ENCODE measurements at regions not wholly inside any gene's neighbourhood (a gene's known extent, or its start where the extent isn't known, plus 50 kb on each side); places are given as distances from the start of the nearest gene placed in this dataset.

DNA sequence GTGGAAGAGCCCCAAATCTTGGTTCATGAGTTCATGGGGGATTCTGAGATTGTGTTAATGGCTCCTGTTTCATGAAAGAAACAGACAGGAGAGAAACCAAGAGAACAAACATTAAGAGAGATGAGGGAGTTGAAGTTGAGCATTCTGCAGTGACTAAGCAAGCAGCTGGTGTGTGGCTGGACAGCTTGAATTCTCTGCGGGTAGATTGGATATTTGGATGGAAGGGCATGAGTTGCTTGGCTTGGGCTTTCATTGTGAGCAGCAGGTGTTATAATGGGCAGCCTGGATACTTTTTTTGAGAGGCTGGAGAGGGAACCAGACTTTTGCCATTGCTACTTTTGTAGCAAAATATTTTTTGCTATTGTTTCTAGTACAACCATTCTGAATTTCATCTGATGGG, 346.8 kb upstream of the SATB1 start:
- no peak for DNase-seq

GRCh38 chr3:18770800-18771199, 345.7 kb upstream of the SATB1 start:
- no peak for DNase-seq

GRCh38 chr3:18767756-18768303, 342.7 kb upstream of the SATB1 start:
- DNase-seq: no peak

GRCh38 chr3:18766974-18767373, 341.8 kb upstream of the SATB1 start:
- peak in 1 of 2 donors; percentile 22 for DNase-seq

DNA sequence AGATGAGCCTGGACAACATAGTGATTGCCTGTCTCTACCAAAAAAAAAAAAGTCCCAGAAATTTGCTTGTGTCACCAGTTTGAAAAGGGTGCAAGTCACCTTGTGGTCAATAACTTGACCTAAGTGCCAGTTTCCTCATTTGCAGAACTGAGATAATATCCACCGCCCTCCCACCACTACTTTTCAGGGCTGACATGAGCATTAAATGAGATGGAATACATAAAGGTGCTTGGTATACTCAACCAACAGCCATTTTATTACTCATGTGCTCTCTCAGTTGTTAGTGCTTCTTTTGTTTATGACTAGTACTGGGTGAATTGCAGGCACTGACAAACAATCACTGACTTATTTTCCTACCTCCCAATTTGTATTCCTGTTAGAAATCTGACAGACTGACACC, 340.5 kb upstream of the SATB1 start:
- DNase-seq: no peak

- no peak for DNase-seq
Observed at GRCh38 chr3:18765161-18765560, 340.0 kb upstream of the SATB1 start.

DNA sequence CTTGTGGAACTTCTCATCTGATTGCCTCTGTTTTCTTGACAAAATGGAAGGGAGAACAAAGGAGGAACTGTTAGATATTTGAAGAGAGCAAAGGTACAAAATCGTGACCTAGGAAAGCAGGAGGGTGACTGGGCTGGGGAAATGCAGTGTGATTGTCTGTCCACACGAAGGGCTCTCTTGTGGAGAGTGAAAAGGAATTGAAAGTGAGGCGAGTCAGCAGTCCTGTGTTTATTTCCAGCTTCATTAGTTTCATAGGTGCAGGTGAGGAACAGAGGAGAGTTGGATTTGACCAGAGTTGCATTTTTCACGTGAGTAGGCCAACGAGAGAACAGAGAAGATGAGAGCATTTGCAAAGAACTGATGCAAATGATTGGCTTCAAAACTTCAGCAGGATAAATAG, 336.4 kb upstream of the SATB1 start:
- no peak for DNase-seq

DNA sequence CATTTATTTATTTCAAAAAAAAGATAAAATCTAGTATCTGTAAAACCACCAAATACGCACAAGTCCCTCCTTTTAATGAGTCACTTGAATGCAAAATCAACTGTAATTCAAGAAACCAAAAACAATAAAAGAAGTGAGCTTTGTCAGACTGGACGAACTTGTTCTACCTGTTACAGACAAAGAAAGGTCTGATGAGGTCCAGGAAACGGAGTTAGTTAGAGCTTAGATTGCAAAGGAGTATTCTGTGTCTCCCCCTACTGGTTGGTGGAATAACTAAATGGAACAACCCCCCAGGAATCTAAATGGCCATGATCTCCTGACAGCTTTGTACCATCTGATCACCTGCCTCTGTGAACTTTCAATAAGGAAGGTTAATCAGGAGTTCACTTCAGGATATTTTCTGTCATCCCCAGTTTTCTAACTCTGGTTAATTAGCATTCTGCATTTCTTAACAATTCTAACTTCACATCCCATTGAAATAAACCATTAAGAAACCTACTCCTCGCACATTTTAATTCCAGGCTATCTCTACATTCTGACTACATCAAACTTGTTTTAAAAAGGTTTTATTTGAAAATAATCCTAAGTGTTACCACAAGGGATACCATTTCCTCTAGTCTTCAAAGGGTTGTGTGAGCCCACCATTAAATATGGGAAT, 333.0 kb upstream of the SATB1 start:
- peak; percentile 47 to 92 for DNase-seq

DNA sequence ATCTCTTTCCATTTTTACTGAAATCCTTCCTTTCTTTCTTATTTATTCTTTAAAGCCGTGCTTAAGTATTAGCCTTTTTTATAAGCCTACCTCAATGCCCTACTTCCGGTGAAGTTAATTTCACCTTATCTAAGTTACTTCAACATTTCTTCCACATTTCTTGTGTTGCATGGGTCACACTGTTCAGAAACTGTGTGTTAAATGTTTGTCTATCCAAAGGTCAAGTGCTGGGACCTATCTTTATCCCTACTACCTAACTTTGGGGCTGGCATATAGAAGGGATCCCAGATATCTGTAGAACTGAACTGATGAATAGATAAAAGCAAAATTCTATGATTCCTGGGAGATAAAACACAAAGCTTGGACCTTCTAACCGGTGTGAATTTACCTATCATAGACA, 332.3 kb upstream of the SATB1 start:
- no peak for DNase-seq

DNA sequence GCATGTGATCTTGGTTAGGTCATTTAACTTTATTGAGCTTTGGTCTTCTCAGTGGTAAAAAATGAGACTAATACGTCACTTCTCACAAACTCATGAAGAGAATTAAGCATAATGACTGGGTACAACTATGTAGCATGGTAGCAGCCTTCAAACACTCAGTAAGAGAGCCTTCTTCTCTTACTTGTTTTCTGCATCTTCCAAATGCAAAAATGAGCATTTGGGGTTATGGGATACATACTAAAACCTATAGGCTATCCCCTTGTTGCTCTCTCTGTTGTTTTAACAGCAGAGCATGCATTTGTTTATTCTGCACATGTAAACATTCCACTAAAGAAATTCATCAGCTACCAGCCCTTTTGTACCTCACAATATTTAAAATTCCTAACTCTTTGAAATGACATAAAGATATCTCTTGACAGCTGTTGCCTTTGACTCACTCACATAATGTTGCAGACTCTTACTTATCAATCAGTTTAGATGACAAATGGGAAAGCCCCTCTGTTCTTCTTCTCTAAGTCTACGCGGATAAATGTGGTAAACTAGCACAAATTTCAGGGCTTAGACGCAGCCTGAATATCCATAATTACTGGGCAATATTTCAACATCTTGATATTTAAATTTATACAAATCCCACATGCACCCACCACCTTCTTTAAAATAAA, 327.3 kb upstream of the SATB1 start:
- DNase-seq: no peak

- DNase-seq: no peak
Observed at GRCh38 chr3:18751514-18751913, 326.4 kb upstream of the SATB1 start.

DNA sequence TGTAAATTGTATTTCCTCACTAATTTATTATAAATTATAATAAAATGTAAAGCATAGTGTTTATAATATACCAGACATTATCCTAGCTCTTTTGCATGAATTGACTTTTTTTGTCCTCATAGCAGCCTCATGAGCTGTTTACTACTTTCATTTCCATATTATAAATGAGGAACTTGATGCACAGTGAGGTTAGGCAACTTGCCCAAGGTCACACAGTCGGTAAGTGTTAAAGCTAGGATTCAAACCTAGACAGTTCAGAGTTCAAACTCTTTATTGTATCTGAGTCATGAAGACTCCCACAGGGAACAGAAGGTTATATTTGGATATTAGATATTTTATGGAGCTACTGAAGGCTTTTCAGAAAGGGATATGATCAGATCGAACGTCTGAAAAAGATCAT, 322.2 kb upstream of the SATB1 start:
- peak; percentile 72 to 83 for DNase-seq

- peak; percentile 88 to 90 for DNase-seq
Observed at GRCh38 chr3:18745472-18745871, 320.3 kb upstream of the SATB1 start.

- DNase-seq: no peak
Observed at GRCh38 chr3:18744472-18744871, 319.3 kb upstream of the SATB1 start.

DNA sequence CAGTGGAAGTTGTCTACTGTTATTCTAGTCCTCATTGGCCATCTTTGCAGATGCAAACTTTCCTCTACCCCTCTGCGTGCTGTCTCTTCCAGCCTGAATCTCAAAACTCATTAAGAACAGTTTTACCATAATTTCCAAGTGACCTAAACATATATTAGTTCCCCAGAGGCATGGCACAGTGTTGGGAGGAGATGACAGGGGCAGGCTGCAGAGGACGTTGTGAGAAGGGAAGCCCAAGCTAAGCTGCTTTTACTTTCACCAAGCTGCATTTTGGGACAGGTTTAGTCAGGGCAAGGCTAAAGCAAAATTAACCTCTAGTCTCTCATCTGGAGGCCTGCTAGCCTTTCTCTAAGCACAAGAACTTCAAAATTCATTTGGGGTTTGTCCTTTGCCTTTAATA, 318.6 kb upstream of the SATB1 start:
- no peak for DNase-seq

- DNase-seq: peak; percentile 74 to 83
Observed at GRCh38 chr3:18740631-18741583, 315.8 kb upstream of the SATB1 start.

DNA sequence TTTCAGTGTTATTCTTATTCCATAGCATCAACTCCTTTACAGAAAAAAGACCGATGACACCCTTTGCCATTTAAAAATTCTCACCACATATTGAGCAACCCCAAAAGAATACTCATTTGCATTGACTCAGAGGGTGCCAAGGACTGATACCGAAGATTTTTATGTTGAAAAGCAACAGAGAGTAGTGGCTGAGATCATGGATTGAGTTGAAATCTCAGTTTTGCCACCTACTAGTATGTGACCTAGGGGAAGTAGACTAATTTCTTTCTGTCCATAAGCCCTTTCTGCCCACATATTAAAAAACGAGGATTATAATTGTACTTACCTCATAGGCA, 313.9 kb upstream of the SATB1 start:
- peak; percentile 89 to 94 for DNase-seq

GRCh38 chr3:18738393-18739098, 313.4 kb upstream of the SATB1 start:
- no peak for DNase-seq

GRCh38 chr3:18735005-18735404, 309.9 kb upstream of the SATB1 start:
- DNase-seq: no peak

GRCh38 chr3:18734309-18734708, 309.2 kb upstream of the SATB1 start:
- no peak for DNase-seq

GRCh38 chr3:18732474-18732873, 307.3 kb upstream of the SATB1 start:
- DNase-seq: no peak

GRCh38 chr3:18730491-18730890, 305.4 kb upstream of the SATB1 start:
- DNase-seq: no peak

DNA sequence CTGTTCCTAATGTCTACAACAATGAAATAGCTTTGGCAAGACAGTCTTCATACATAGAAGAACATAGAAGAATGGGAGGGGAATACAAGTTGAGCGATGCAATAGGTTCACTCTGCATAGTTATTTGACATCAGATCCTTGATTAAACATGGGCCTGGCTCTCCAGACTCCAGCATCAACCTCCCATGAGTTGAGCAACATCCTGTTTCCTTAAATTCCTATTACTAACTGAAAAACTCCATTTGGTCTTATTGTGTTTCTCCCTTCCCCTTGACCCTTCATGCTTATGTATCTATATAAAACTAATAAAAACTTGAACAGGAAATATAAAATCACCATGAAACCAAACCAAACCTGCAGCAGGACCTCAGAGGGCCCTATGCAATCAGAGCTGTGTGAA, 304.5 kb upstream of the SATB1 start:
- DNase-seq: peak in 1 of 2 donors; percentile 12
